HFFc6 (cell line): ENCODE measurements at regions not wholly inside any gene's neighbourhood (a gene's known extent, or its start where the extent isn't known, plus 50 kb on each side); places are given as distances from the start of the nearest gene placed in this dataset.
A peak's percentile ranks its signal among the peaks of the same experiment; 100 is the strongest.

Experiments used
- DNase-seq: peaks from one replicate; pipeline ENCODE4 v3.0.0-alpha.2; 2018
- H3K27ac Mint-ChIP-seq: 2 replicates; pipeline ENCODE4 v1.8.0; 2020; ENCODE audit warnings: mild to moderate bottlenecking, mixed read lengths
- H3K27me3 Mint-ChIP-seq: 2 replicates; pipeline ENCODE4 v1.8.0; 2021; ENCODE audit warnings: mild to moderate bottlenecking, moderate library complexity, mixed read lengths; ENCODE audit not compliant: insufficient read depth
- H3K36me3 Mint-ChIP-seq: 2 replicates; pipeline ENCODE4 v1.8.0; 2021; ENCODE audit warnings: low read depth, mixed read lengths
- H3K4me1 Mint-ChIP-seq: 2 replicates; pipeline ENCODE4 v1.8.0; 2020; ENCODE audit warnings: low read depth, mixed read lengths
- H3K4me3 Mint-ChIP-seq: 2 replicates; pipeline ENCODE4 v1.8.0; 2020; ENCODE audit warnings: mild to moderate bottlenecking, moderate library complexity, mixed read lengths
- H3K9me3 Mint-ChIP-seq: 2 replicates; pipeline ENCODE4 v1.8.0; 2020; ENCODE audit warnings: mild to moderate bottlenecking, mixed read lengths
- CTCF ChIP-seq: fragments of 200-600 bp; sonication (generic); IDR thresholded peaks from 2 replicates; pipeline ENCODE4 v1.5.0; 2021; ENCODE audit warnings: antibody characterized with exemption, mild to moderate bottlenecking

GRCh38 chr6:164266851-164267250 lies 852.3 kb downstream of the QKI start:
- no peak for TF ChIP-seq CTCF
- DNase-seq = no peak

DNA sequence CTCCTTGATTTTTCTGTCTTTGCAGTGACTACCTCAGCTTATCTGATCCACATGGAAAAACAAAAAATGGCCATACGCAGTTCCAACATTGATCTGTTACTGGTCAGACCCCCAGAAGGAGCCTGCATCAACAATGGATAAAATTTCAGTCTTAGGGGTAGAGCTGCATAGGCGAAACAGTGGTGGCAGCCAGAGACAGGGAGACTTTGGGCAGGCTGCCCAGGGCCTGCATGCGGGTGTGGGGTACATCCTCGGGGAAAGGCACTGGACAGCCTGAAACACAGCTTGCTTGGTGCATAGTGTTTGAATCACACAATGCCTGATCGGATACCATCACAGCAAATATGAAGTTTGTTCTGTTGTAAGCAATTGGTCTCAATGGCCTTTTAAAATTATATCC lies 847.8 kb downstream of the QKI start:
- TF ChIP-seq CTCF = no peak
- H3K9me3 Mint-ChIP-seq = peaks cover 55% of the 10 kb centered on the region

More at GRCh38 chr6:164266851-164267250, 852.3 kb downstream of the QKI start:
- peaks cover 2% of the 10 kb centered on the region; the same call in 1 of the 2 replicates for H3K27me3 Mint-ChIP-seq
- no peaks in the 10 kb centered on the region; the same call in 1 of the 2 replicates for H3K36me3 Mint-ChIP-seq
- no peak overlapping the region for H3K4me3 Mint-ChIP-seq
- no peaks in the 10 kb centered on the region for H3K4me1 Mint-ChIP-seq
- peaks cover 45% of the 10 kb centered on the region for H3K9me3 Mint-ChIP-seq
- no peak overlapping the region for H3K27ac Mint-ChIP-seq

GRCh38 chr6:164258421-164258820 lies 843.9 kb downstream of the QKI start:
- H3K4me1 Mint-ChIP-seq = no peaks in the 10 kb centered on the region
- H3K36me3 Mint-ChIP-seq = peaks cover 1% of the 10 kb centered on the region; the same call in 1 of the 2 replicates
- no peak overlapping the region for H3K27ac Mint-ChIP-seq
- peaks cover 77% of the 10 kb centered on the region for H3K9me3 Mint-ChIP-seq
- H3K27me3 Mint-ChIP-seq = no peaks in the 10 kb centered on the region
- no peak overlapping the region for H3K4me3 Mint-ChIP-seq
- no peak for DNase-seq
- no peak for TF ChIP-seq CTCF

More for the DNA sequence above, 847.8 kb downstream of the QKI start:
- Mint-ChIP-seq H3K27me3 (no peaks in the 10 kb centered on the region), H3K36me3 (no peaks in the 10 kb centered on the region; the same call in 1 of the 2 replicates), H3K4me1 (no peaks in the 10 kb centered on the region), H3K27ac (no peak overlapping the region), H3K4me3 (no peak overlapping the region)
- DNase-seq = no peak

GRCh38 chr6:164252948-164253347 lies 838.4 kb downstream of the QKI start:
- Mint-ChIP-seq H3K27ac (no peak overlapping the region), H3K4me1 (no peaks in the 10 kb centered on the region), H3K36me3 (0 out of 2 replicates have a peak, but pooled peaks cover 9% of the 10 kb centered on the region), H3K27me3 (no peaks in the 10 kb centered on the region), H3K4me3 (no peak overlapping the region), H3K9me3 (peaks cover 44% of the 10 kb centered on the region)
- TF ChIP-seq CTCF = no peak
- no peak for DNase-seq

DNA sequence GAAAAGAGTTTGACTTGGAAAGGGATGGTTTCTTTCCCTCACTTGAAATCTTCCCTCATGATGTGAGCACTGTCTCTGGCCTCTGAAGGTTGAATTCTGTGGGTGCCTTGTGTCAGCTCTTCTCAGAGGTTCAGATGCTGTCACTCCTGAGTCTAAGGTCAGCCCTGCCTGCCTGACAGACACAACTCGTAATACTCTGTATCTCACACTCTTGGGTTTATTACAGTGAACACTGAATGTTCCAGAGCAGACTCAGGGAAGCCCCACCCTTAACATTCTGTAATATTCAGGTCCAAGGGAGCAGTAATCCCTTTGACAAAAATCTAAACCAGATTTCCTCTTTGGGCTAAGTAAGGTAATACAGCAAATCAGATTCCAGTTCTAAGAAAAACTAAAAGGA lies 837.8 kb downstream of the QKI start:
- Mint-ChIP-seq H3K4me1 (no peaks in the 10 kb centered on the region), H3K27me3 (no peaks in the 10 kb centered on the region), H3K9me3 (peaks cover 41% of the 10 kb centered on the region), H3K36me3 (0 out of 2 replicates have a peak, but pooled peaks cover 9% of the 10 kb centered on the region), H3K27ac (no peak overlapping the region), H3K4me3 (no peak overlapping the region)
- no peak for DNase-seq
- TF ChIP-seq CTCF = no peak

GRCh38 chr6:164247106-164247505 lies 832.6 kb downstream of the QKI start:
- no peaks in the 10 kb centered on the region for H3K27me3 Mint-ChIP-seq
- H3K9me3 Mint-ChIP-seq = peaks cover 45% of the 10 kb centered on the region
- H3K4me1 Mint-ChIP-seq = no peaks in the 10 kb centered on the region
- no peak overlapping the region for H3K27ac Mint-ChIP-seq
- peak; percentile 7 for DNase-seq
- no peak overlapping the region for H3K4me3 Mint-ChIP-seq
- 0 out of 2 replicates have a peak, but pooled peaks cover 2% of the 10 kb centered on the region for H3K36me3 Mint-ChIP-seq
- no peak for TF ChIP-seq CTCF
